GM12878 (cell line): ENCODE measurements at regions not wholly inside any gene's neighbourhood (a gene's known extent, or its start where the extent isn't known, plus 50 kb on each side); places are given as distances from the start of the nearest gene placed in this dataset.
A peak's percentile ranks its signal among the peaks of the same experiment; 100 is the strongest.

Experiments used
- ATAC-seq: fragments of 200-7000 bp; cut with Tn5 transposase; 3 replicates; pipeline ENCODE4 v1.9.1; 2020; ENCODE audit warnings: mild to moderate bottlenecking, moderate library complexity
- BruUV-seq: library from RNA; stranded (reverse); fragments of 400-500 nt; replicated peaks from 2 replicates; lab custom pipeline; 2021; lab: Mats Ljungman, UMichigan
- CTCF ChIA-PET: fragments of 300-600 bp; sonication (Branson Sonifier 250); formaldehyde crosslinking; extraction: SDS; loops from one replicate; lab custom pipeline; 2021; ENCODE audit warnings: inconsistent platforms; lab: Yijun Ruan, JAX
- POLR2A ChIA-PET: fragments of 350-600 bp; formaldehyde crosslinking; extraction: SDS; loops from one replicate; lab custom pipeline; 2021; ENCODE audit warnings: inconsistent platforms; lab: Charles Lee
- RAD21 ChIA-PET: fragments of 300-600 bp; sonication (Branson Sonifier 250); formaldehyde crosslinking; loops from one replicate; lab custom pipeline; 2023; ENCODE audit warnings: antibody characterized with exemption; ENCODE audit not compliant: unreplicated experiment; lab: Charles Lee
- SMC1A ChIA-PET: fragments of 300-600 bp; sonication (Branson Sonifier 250); formaldehyde crosslinking; loops from one replicate; lab custom pipeline; 2023; ENCODE audit not compliant: unreplicated experiment, uncharacterized antibody; lab: Charles Lee
- DNase-seq: peaks from one replicate; pipeline ENCODE4 v3.0.0-alpha.2; 2011; ENCODE audit warnings: low read depth, low spot score
- FAIRE-seq: peaks from 3 replicates; lab custom pipeline; 2011; peaks lifted over from hg19 to GRCh38; lab: Jason Lieb, UNC
- H2AFZ ChIP-seq: 2 replicates; pipeline ENCODE4 v1.6.0; 2011; ENCODE audit warnings: low read depth, low read length, control low read depth; ENCODE audit not compliant: control insufficient read depth
- H3K27ac ChIP-seq: 2 replicates; pipeline ENCODE4 v1.5.1; 2011; ENCODE audit warnings: control low read depth; ENCODE audit not compliant: control insufficient read depth, insufficient read depth
- H3K27me3 ChIP-seq, 2 experiments: replicated peaks in 1 of 2; 2 replicates each; pipeline versions ENCODE4 v1.6.0 to v1.6.1; 2011; ENCODE audit warnings: low read length in 1 of 2; ENCODE audit not compliant: control insufficient read depth in 2 of 2, insufficient read depth in 2 of 2
- H3K36me3 ChIP-seq, 2 experiments: 2 replicates each; pipeline ENCODE4 v1.5.1; 2011; ENCODE audit warnings: low read length in 1 of 2; ENCODE audit not compliant: control insufficient read depth in 2 of 2, insufficient read depth in 2 of 2
- H3K4me1 ChIP-seq: 2 replicates; pipeline ENCODE4 v1.6.1; 2011; ENCODE audit warnings: mild to moderate bottlenecking, low read length, moderate library complexity, mixed read lengths; ENCODE audit not compliant: control insufficient read depth, insufficient read depth
- H3K4me2 ChIP-seq: 2 replicates; pipeline ENCODE4 v1.6.0; 2011; ENCODE audit warnings: control low read depth; ENCODE audit not compliant: control insufficient read depth, insufficient read depth
- H3K4me3 ChIP-seq: fragments of 200-600 bp; sonication (generic); 2 replicates; pipeline ENCODE4 v1.5.1; 2016
- H3K79me2 ChIP-seq: 2 replicates; pipeline ENCODE4 v1.6.0; 2011; ENCODE audit warnings: low read length; ENCODE audit not compliant: control insufficient read depth, insufficient read depth
- H3K9ac ChIP-seq: 2 replicates; pipeline ENCODE4 v1.8.0; 2011; ENCODE audit warnings: low read length, control low read depth, mixed read lengths; ENCODE audit not compliant: control insufficient read depth, insufficient read depth
- H3K9me3 ChIP-seq: replicated peaks from 3 replicates; pipeline ENCODE4 v1.5.1; 2011; ENCODE audit warnings: mild to moderate bottlenecking, low read length; ENCODE audit not compliant: control insufficient read depth, insufficient read depth
- H4K20me1 ChIP-seq: 2 replicates; pipeline ENCODE4 v1.6.0; 2011; ENCODE audit not compliant: control insufficient read depth, insufficient read depth
- HDAC6 ChIP-seq: fragments of 200-600 bp; sonication (generic); IDR thresholded peaks from one replicate; pipeline ENCODE4 v1.8.0; 2017; ENCODE audit warnings: antibody characterized with exemption; ENCODE audit not compliant: unreplicated experiment
- IKZF2 ChIP-seq, 2 experiments: fragments of 450-650 bp; IDR thresholded peaks; 2 replicates each; pipeline ENCODE4 v1.6.1; 2017; ENCODE audit warnings: mild to moderate bottlenecking in 2 of 2, moderate library complexity in 2 of 2
- IRF4 ChIP-seq: IDR thresholded peaks from 2 replicates; pipeline ENCODE4 v1.6.1; 2011; ENCODE audit warnings: low read depth, low read length
- KLF5 ChIP-seq: fragments of 450-650 bp; IDR thresholded peaks from 2 replicates; pipeline ENCODE4 v1.6.1; 2014; ENCODE audit warnings: mild to moderate bottlenecking; ENCODE audit not compliant: partially characterized antibody
- POLR2A ChIP-seq: IDR thresholded peaks from 2 replicates; pipeline ENCODE4 v1.6.1; 2011; ENCODE audit warnings: low read depth, mild to moderate bottlenecking, low read length
- POLR2AphosphoS2 ChIP-seq: IDR thresholded peaks from 2 replicates; pipeline ENCODE4 v1.6.1; 2011; ENCODE audit warnings: low read depth, mild to moderate bottlenecking, low read length, improper control_type of control experiment, moderate library complexity
- RCOR1 ChIP-seq: conservative IDR thresholded peaks from 2 replicates; pipeline ENCODE4 v1.6.1; 2012; ENCODE audit warnings: low read depth, low read length, improper control_type of control experiment
- REST ChIP-seq: IDR thresholded peaks from 2 replicates; pipeline ENCODE4 v1.6.1; 2012; ENCODE audit warnings: mild to moderate bottlenecking, low read depth, low read length
- RUNX3 ChIP-seq: IDR thresholded peaks from 2 replicates; pipeline ENCODE4 v1.6.1; 2012; ENCODE audit warnings: low read length, inconsistent platforms
- SMARCA5 ChIP-seq: fragments of 450-650 bp; IDR thresholded peaks from 2 replicates; pipeline ENCODE4 v1.6.1; 2017; ENCODE audit warnings: mild to moderate bottlenecking
- SMC3 ChIP-seq: IDR thresholded peaks from 2 replicates; pipeline ENCODE4 v1.6.1; 2011; ENCODE audit warnings: low read length, improper control_type of control experiment, borderline replicate concordance
- TARDBP ChIP-seq: IDR thresholded peaks from 2 replicates; pipeline ENCODE4 v1.6.1; 2016; ENCODE audit warnings: borderline replicate concordance
- TCF12 ChIP-seq: IDR thresholded peaks from 2 replicates; pipeline ENCODE4 v1.6.1; 2011; ENCODE audit warnings: low read depth, mild to moderate bottlenecking, low read length
- YBX1 ChIP-seq: fragments of 450-650 bp; IDR thresholded peaks from 2 replicates; pipeline ENCODE4 v1.6.1; 2016; ENCODE audit warnings: antibody characterized with exemption
- ZNF207 ChIP-seq: fragments of 450-650 bp; IDR thresholded peaks from 2 replicates; pipeline ENCODE4 v1.6.1; 2014; ENCODE audit warnings: antibody characterized with exemption, mild to moderate bottlenecking, borderline replicate concordance
- ZNF24 ChIP-seq: fragments of 450-650 bp; IDR thresholded peaks from 2 replicates; pipeline ENCODE4 v1.6.1; 2017; ENCODE audit warnings: antibody characterized with exemption, mild to moderate bottlenecking
- WGBS: methylation state at CpG from one replicate; pipeline ENCODE4 v1.1.6; 2016; ENCODE audit warnings: low lambda C conversion rate; ENCODE audit not compliant: insufficient replicate concordance, insufficient coverage; ENCODE audit errors: missing lambda C conversion rate; 5-methylcytosine and 5-hydroxymethylcytosine counted together
- in situ Hi-C: fragments of 300-500 bp; cut with MboI; formaldehyde crosslinking; loops from 9 replicates; pipeline ENCODE4 v1.14.3; 2018; ENCODE audit warnings: mixed read lengths
- intact Hi-C: fragments of 100-400 bp; cut with micrococcal nuclease; formaldehyde crosslinking; loops from one replicate; pipeline ENCODE4 v1.14.2; 2022; ENCODE audit not compliant: unreplicated experiment

DNA sequence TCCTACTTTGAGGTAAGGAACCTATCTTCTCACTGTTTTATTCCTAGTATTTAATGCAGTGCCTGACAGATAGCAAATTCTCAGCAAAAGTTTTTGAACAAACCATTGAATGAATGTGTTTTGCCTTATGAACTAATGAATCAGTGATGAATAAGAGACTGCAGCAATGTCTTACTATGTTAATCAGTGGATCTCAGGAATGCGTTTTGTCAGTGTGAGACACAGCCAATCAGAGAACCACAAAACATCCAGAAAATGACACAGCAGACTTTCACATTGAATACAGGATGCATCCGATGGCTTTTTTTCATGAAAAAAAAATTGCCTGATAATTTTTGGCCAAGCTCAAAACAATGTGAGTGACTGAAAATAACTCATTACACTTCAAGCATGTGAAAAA is 270.5 kb downstream of the BMP2 start:
- no peaks in the 10 kb centered on the region for H3K36me3 ChIP-seq
- peak; percentile 61 for ATAC-seq
- in situ Hi-C loops (no loop called here), intact Hi-C loops (no loop called here)
- no peak for DNase-seq
- no peaks in the 10 kb centered on the region for H3K27me3 ChIP-seq
- no peak overlapping the region for H2AFZ ChIP-seq
- SMC1A ChIA-PET = interaction anchor here (0.8 to 2.7 kb wide), 4 partner anchors 38 to 64 kb away, joined by 3 to 11 read pairs (median 4); no protein-coding TSS in a partner anchor
- no peaks in the 10 kb centered on the region for H3K9me3 ChIP-seq
- BruUV-seq = no TSS peak
- no peaks in the 10 kb centered on the region for H3K4me1 ChIP-seq
- no peaks in the 10 kb centered on the region for H4K20me1 ChIP-seq
- H3K9ac ChIP-seq = no peak overlapping the region
- no peaks in the 10 kb centered on the region for H3K79me2 ChIP-seq
- 16% methylated on average over 2 of the region's 2 CpGs for WGBS
- TF ChIP-seq ZNF24 (peak; percentile 90), RUNX3 (no peak)
- TF ChIP-seq, all 136 proteins: peak for 1
- RAD21 ChIA-PET = no interaction called here
- CTCF ChIA-PET = interaction anchor here (0.6 to 0.8 kb wide), 2 partner anchors 49 to 219 kb away, joined by 3 read pairs; no protein-coding TSS in a partner anchor
- no peak for FAIRE-seq
- POLR2A ChIA-PET = no interaction called here
- H3K4me2 ChIP-seq = no peak overlapping the region
- no peak overlapping the region for H3K4me3 ChIP-seq
- H3K27ac ChIP-seq = no peak overlapping the region

DNA sequence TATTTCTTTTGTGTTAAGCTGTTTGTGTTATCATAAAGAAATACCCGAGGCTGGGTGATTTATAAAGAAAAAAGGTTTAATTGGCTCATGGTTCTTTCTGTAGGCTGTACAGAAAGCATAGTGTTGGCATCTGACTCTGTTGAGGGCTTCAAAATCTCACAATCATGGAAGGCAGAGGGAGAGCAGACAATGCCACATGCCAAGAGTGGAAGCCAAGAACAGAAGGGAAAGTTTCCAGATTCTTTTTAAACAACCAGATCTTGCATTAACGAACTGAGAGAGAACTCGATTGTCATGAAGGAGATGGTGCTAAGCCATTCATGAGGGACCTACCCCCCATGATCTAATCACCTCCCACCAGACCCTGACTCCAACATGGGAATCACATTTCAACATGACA is 290.1 kb downstream of the BMP2 start:
- Histone ChIP-seq H3K36me3 (no peaks in the 10 kb centered on the region), H3K4me1 (no peaks in the 10 kb centered on the region), H3K4me3 (no peak overlapping the region), H3K79me2 (no peaks in the 10 kb centered on the region), H3K27ac (no peak overlapping the region), H3K9ac (no peak overlapping the region), H3K9me3 (no peaks in the 10 kb centered on the region), H4K20me1 (no peaks in the 10 kb centered on the region), H3K4me2 (no peak overlapping the region), H3K27me3 (no peaks in the 10 kb centered on the region), H2AFZ (no peak overlapping the region)
- ChIA-PET POLR2A (no interaction called here), RAD21 (interaction anchor here (0.6 kb wide), 1 partner anchor 35 kb away, joined by 4 read pairs; no protein-coding TSS in a partner anchor), CTCF (interaction anchor here (0.7 to 0.8 kb wide), 2 partner anchors 25 to 475 kb away, joined by 3 read pairs; no protein-coding TSS in a partner anchor), SMC1A (interaction anchor here (0.6 to 1.5 kb wide), 3 partner anchors 15 to 269 kb away, joined by 3 to 5 read pairs (median 3); no protein-coding TSS in a partner anchor)
- FAIRE-seq = no peak
- WGBS = 0% methylated on average over 3 of the region's 3 CpGs
- BruUV-seq = no TSS peak
- in situ Hi-C loops = no loop called here
- intact Hi-C loops = no loop called here
- no peak for ATAC-seq
- no peak for DNase-seq
- TF ChIP-seq HDAC6 = no peak
- TF ChIP-seq RUNX3 = no peak
- TF ChIP-seq POLR2AphosphoS2 = no peak
- TF ChIP-seq YBX1 = no peak
- TF ChIP-seq SMC3 = no peak
- TF ChIP-seq REST = no peak
- no peak for TF ChIP-seq ZNF207
- no peak for TF ChIP-seq TCF12
- TF ChIP-seq RCOR1 = no peak
- no peak for TF ChIP-seq IRF4
- TF ChIP-seq IKZF2 (IDR thresholded peaks at IDR 0.05) = no peak
- no peak for TF ChIP-seq TARDBP
- TF ChIP-seq KLF5 = no peak
- no peak for TF ChIP-seq POLR2A
- TF ChIP-seq SMARCA5 = no peak
